GM12878 (cell line): ENCODE measurements at regions not wholly inside any gene's neighbourhood (a gene's known extent, or its start where the extent isn't known, plus 50 kb on each side); places are given as distances from the start of the nearest gene placed in this dataset.

Source experiments
- ATAC-seq: fragments of 200-7000 bp; cut with Tn5 transposase; 3 replicates; pipeline ENCODE4 v1.9.1; 2020; ENCODE audit warnings: mild to moderate bottlenecking, moderate library complexity
- BruUV-seq: library from RNA; stranded (reverse); fragments of 400-500 nt; replicated peaks from 2 replicates; lab custom pipeline; 2021; lab: Mats Ljungman, UMichigan
- CTCF ChIA-PET: fragments of 300-600 bp; sonication (Branson Sonifier 250); formaldehyde crosslinking; extraction: SDS; loops from one replicate; lab custom pipeline; 2021; ENCODE audit warnings: inconsistent platforms; lab: Yijun Ruan, JAX
- POLR2A ChIA-PET: fragments of 350-600 bp; formaldehyde crosslinking; extraction: SDS; loops from one replicate; lab custom pipeline; 2021; ENCODE audit warnings: inconsistent platforms; lab: Charles Lee
- RAD21 ChIA-PET: fragments of 300-600 bp; sonication (Branson Sonifier 250); formaldehyde crosslinking; loops from one replicate; lab custom pipeline; 2023; ENCODE audit warnings: antibody characterized with exemption; ENCODE audit not compliant: unreplicated experiment; lab: Charles Lee
- SMC1A ChIA-PET: fragments of 300-600 bp; sonication (Branson Sonifier 250); formaldehyde crosslinking; loops from one replicate; lab custom pipeline; 2023; ENCODE audit not compliant: unreplicated experiment, uncharacterized antibody; lab: Charles Lee
- DNase-seq: peaks from one replicate; pipeline ENCODE4 v3.0.0-alpha.2; 2011; ENCODE audit warnings: low read depth, low spot score
- FAIRE-seq: peaks from 3 replicates; lab custom pipeline; 2011; peaks lifted over from hg19 to GRCh38; lab: Jason Lieb, UNC
- H2AFZ ChIP-seq: 2 replicates; pipeline ENCODE4 v1.6.0; 2011; ENCODE audit warnings: low read depth, low read length, control low read depth; ENCODE audit not compliant: control insufficient read depth
- H3K27ac ChIP-seq: 2 replicates; pipeline ENCODE4 v1.5.1; 2011; ENCODE audit warnings: control low read depth; ENCODE audit not compliant: control insufficient read depth, insufficient read depth
- H3K27me3 ChIP-seq, 2 experiments: replicated peaks in 1 of 2; 2 replicates each; pipeline versions ENCODE4 v1.6.0 to v1.6.1; 2011; ENCODE audit warnings: low read length in 1 of 2; ENCODE audit not compliant: control insufficient read depth in 2 of 2, insufficient read depth in 2 of 2
- H3K36me3 ChIP-seq, 2 experiments: 2 replicates each; pipeline ENCODE4 v1.5.1; 2011; ENCODE audit warnings: low read length in 1 of 2; ENCODE audit not compliant: control insufficient read depth in 2 of 2, insufficient read depth in 2 of 2
- H3K4me1 ChIP-seq: 2 replicates; pipeline ENCODE4 v1.6.1; 2011; ENCODE audit warnings: mild to moderate bottlenecking, low read length, moderate library complexity, mixed read lengths; ENCODE audit not compliant: control insufficient read depth, insufficient read depth
- H3K4me2 ChIP-seq: 2 replicates; pipeline ENCODE4 v1.6.0; 2011; ENCODE audit warnings: control low read depth; ENCODE audit not compliant: control insufficient read depth, insufficient read depth
- H3K4me3 ChIP-seq: fragments of 200-600 bp; sonication (generic); 2 replicates; pipeline ENCODE4 v1.5.1; 2016
- H3K79me2 ChIP-seq: 2 replicates; pipeline ENCODE4 v1.6.0; 2011; ENCODE audit warnings: low read length; ENCODE audit not compliant: control insufficient read depth, insufficient read depth
- H3K9ac ChIP-seq: 2 replicates; pipeline ENCODE4 v1.8.0; 2011; ENCODE audit warnings: low read length, control low read depth, mixed read lengths; ENCODE audit not compliant: control insufficient read depth, insufficient read depth
- H3K9me3 ChIP-seq: replicated peaks from 3 replicates; pipeline ENCODE4 v1.5.1; 2011; ENCODE audit warnings: mild to moderate bottlenecking, low read length; ENCODE audit not compliant: control insufficient read depth, insufficient read depth
- H4K20me1 ChIP-seq: 2 replicates; pipeline ENCODE4 v1.6.0; 2011; ENCODE audit not compliant: control insufficient read depth, insufficient read depth
- CEBPB ChIP-seq, 2 experiments: fragments of 150-350 bp in 1 of 2; IDR thresholded peaks; 2 replicates each; pipeline ENCODE4 v1.6.1; 2012 to 2014; ENCODE audit warnings: low read depth in 2 of 2, low read length in 2 of 2, borderline replicate concordance in 1 of 2, inconsistent platforms in 1 of 2
- CHD1 ChIP-seq: IDR thresholded peaks from 2 replicates; pipeline ENCODE4 v1.6.1; 2012; ENCODE audit warnings: low read depth, low read length, improper control_type of control experiment
- IKZF2 ChIP-seq, 2 experiments: fragments of 450-650 bp; IDR thresholded peaks; 2 replicates each; pipeline ENCODE4 v1.6.1; 2017; ENCODE audit warnings: mild to moderate bottlenecking in 2 of 2, moderate library complexity in 2 of 2
- KAT2A ChIP-seq: conservative IDR thresholded peaks from 2 replicates; pipeline ENCODE4 v1.6.1; 2011; ENCODE audit warnings: low read depth, low read length; ENCODE audit not compliant: control insufficient read depth
- NFIC ChIP-seq: IDR thresholded peaks from 2 replicates; pipeline ENCODE4 v1.6.1; 2012; ENCODE audit warnings: low read depth, mild to moderate bottlenecking, inconsistent platforms, low read length, moderate library complexity
- NFXL1 ChIP-seq: fragments of 450-650 bp; IDR thresholded peaks from 2 replicates; pipeline ENCODE4 v1.6.1; 2017; ENCODE audit warnings: antibody characterized with exemption, mild to moderate bottlenecking, borderline replicate concordance
- NFYA ChIP-seq: IDR thresholded peaks from 2 replicates; pipeline ENCODE4 v1.6.1; 2011; ENCODE audit warnings: low read depth, mild to moderate bottlenecking, low read length, improper control_type of control experiment, borderline replicate concordance
- NR2C2 ChIP-seq: IDR thresholded peaks from 2 replicates; pipeline ENCODE4 v1.6.1; 2011; ENCODE audit warnings: borderline replicate concordance, low read depth; ENCODE audit not compliant: control insufficient read depth, insufficient read length
- POLR2AphosphoS2 ChIP-seq: IDR thresholded peaks from 2 replicates; pipeline ENCODE4 v1.6.1; 2011; ENCODE audit warnings: low read depth, mild to moderate bottlenecking, low read length, improper control_type of control experiment, moderate library complexity
- REST ChIP-seq: IDR thresholded peaks from 2 replicates; pipeline ENCODE4 v1.6.1; 2012; ENCODE audit warnings: mild to moderate bottlenecking, low read depth, low read length
- RUNX3 ChIP-seq: IDR thresholded peaks from 2 replicates; pipeline ENCODE4 v1.6.1; 2012; ENCODE audit warnings: low read length, inconsistent platforms
- SPI1 ChIP-seq: IDR thresholded peaks from 2 replicates; pipeline ENCODE4 v1.6.1; 2011; ENCODE audit warnings: low read depth, mild to moderate bottlenecking, low read length, moderate library complexity, borderline replicate concordance; ENCODE audit not compliant: insufficient read depth
- SUZ12 ChIP-seq: fragments of 200-600 bp; sonication (generic); IDR thresholded peaks from one replicate; pipeline ENCODE4 v1.6.1; 2018; ENCODE audit warnings: antibody characterized with exemption, mild to moderate bottlenecking; ENCODE audit not compliant: unreplicated experiment
- TARDBP ChIP-seq: IDR thresholded peaks from 2 replicates; pipeline ENCODE4 v1.6.1; 2016; ENCODE audit warnings: borderline replicate concordance
- ZNF217 ChIP-seq: fragments of 450-650 bp; IDR thresholded peaks from 2 replicates; pipeline ENCODE4 v1.6.1; 2017; ENCODE audit warnings: antibody characterized with exemption, mild to moderate bottlenecking
- ZNF622 ChIP-seq: fragments of 450-650 bp; IDR thresholded peaks from 2 replicates; pipeline ENCODE4 v1.6.1; 2017; ENCODE audit warnings: mild to moderate bottlenecking, inconsistent platforms
- WGBS: methylation state at CpG from one replicate; pipeline ENCODE4 v1.1.6; 2016; ENCODE audit warnings: low lambda C conversion rate; ENCODE audit not compliant: insufficient replicate concordance, insufficient coverage; ENCODE audit errors: missing lambda C conversion rate; 5-methylcytosine and 5-hydroxymethylcytosine counted together
- in situ Hi-C: fragments of 300-500 bp; cut with MboI; formaldehyde crosslinking; loops from 9 replicates; pipeline ENCODE4 v1.14.3; 2018; ENCODE audit warnings: mixed read lengths
- intact Hi-C: fragments of 100-400 bp; cut with micrococcal nuclease; formaldehyde crosslinking; loops from one replicate; pipeline ENCODE4 v1.14.2; 2022; ENCODE audit not compliant: unreplicated experiment

GRCh38 chr3:77931255-77932009 lies 891.5 kb downstream of the ROBO2 start:
- ChIA-PET CTCF (no interaction called here), SMC1A (no interaction called here)
- Histone ChIP-seq H3K36me3 (no peaks in the 10 kb centered on the region), H3K4me1 (no peaks in the 10 kb centered on the region), H3K4me2 (no peak overlapping the region), H3K9ac (no peak overlapping the region)
- intact Hi-C loops (no loop called here), in situ Hi-C loops (no loop called here)
- WGBS = 40% methylated on average over 9 of the region's 9 CpGs
- TF ChIP-seq TARDBP (no peak), ZNF217 (no peak), SPI1 (no peak), NR2C2 (no peak), NFXL1 (no peak), CHD1 (no peak), POLR2AphosphoS2 (no peak)
- TF ChIP-seq, all 136 proteins: peak for 0
- Histone ChIP-seq H3K4me3 (no peak overlapping the region), H3K79me2 (no peaks in the 10 kb centered on the region), H3K9me3 (no peaks in the 10 kb centered on the region), H4K20me1 (no peaks in the 10 kb centered on the region), H2AFZ (no peak overlapping the region), H3K27ac (no peak overlapping the region), H3K27me3 (no peaks in the 10 kb centered on the region)
- ChIA-PET POLR2A (no interaction called here), RAD21 (no interaction called here)
- ATAC-seq (no peak), FAIRE-seq (no peak), DNase-seq (no peak)
- no TSS peak for BruUV-seq

- no TSS peak for BruUV-seq
- RAD21 ChIA-PET = no interaction called here
- no peaks in the 10 kb centered on the region for H3K79me2 ChIP-seq
- H3K27ac ChIP-seq = no peak overlapping the region
- CTCF ChIA-PET = no interaction called here
- ATAC-seq (no peak), DNase-seq (no peak), FAIRE-seq (no peak)
- H3K4me2 ChIP-seq = no peak overlapping the region
- no peak overlapping the region for H2AFZ ChIP-seq
- 43% methylated on average over 1 of the region's 1 CpG for WGBS
- POLR2A ChIA-PET = no interaction called here
- no peak overlapping the region for H3K4me3 ChIP-seq
- H4K20me1 ChIP-seq = no peaks in the 10 kb centered on the region
- H3K4me1 ChIP-seq = no peaks in the 10 kb centered on the region
- no peaks in the 10 kb centered on the region for H3K36me3 ChIP-seq
- intact Hi-C loops = no loop called here
- no peaks in the 10 kb centered on the region for H3K9me3 ChIP-seq
- in situ Hi-C loops = no loop called here
- SMC1A ChIA-PET = interaction anchor here (1.2 kb wide), 1 partner anchor 15 kb away, joined by 3 read pairs; no protein-coding TSS in a partner anchor
- no peak overlapping the region for H3K9ac ChIP-seq
- no peaks in the 10 kb centered on the region for H3K27me3 ChIP-seq
- TF ChIP-seq KAT2A (no peak), CEBPB (IDR thresholded peaks at IDR 0.05; ENCODE audit: borderline replicate concordance in 1 of 2, low read depth in 2 of 2, low read length in 2 of 2) (no peak), ZNF622 (no peak), NFIC (no peak), SUZ12 (no peak), REST (no peak), RUNX3 (no peak), IKZF2 (IDR thresholded peaks at IDR 0.05) (no peak), NFYA (no peak), ZNF217 (no peak)
Measured at GRCh38 chr3:77932926-77933325, 893.0 kb downstream of the ROBO2 start.
